ENCODE measurements at regions not wholly inside any gene's neighbourhood (a gene's known extent, or its start where the extent isn't known, plus 50 kb on each side); places are given as distances from the start of the nearest gene placed in this dataset.

DNA sequence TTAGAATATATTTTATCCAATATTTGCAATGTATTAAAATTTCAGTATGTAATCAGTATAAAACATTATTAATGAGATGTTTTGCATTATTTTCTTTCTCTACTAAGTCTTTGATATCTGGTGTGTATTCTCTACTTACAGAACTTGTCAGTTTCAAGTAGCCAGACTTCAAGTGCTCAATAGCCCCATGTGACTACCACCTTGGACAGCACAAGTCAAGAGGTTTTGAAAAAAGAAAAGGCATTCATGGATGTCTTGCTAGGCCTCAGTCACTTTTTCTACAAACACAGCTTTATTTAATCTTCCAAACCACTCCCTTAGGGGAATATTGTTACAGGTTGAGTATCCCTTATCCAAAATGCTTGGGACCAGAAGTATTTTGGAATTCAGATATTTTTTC lies 189.4 kb downstream of the QDPR start:
- TF ChIP-seq MAX (IDR thresholded peaks at IDR 0.05) (no peak), CEBPB (IDR thresholded peaks at IDR 0.05) (no peak), EP300 (IDR thresholded peaks at IDR 0.05; ENCODE audit: borderline replicate concordance) (no peak), TAF1 (IDR thresholded peaks at IDR 0.05; ENCODE audit: low read depth) (no peak), EGR1 (IDR thresholded peaks at IDR 0.05) (no peak), USF1 (IDR thresholded peaks at IDR 0.05) (no peak), TEAD4 (IDR thresholded peaks at IDR 0.05) (no peak), RAD21 (IDR thresholded peaks at IDR 0.05; ENCODE audit: low read depth) (no peak)
- TF ChIP-seq, protein P1, sequence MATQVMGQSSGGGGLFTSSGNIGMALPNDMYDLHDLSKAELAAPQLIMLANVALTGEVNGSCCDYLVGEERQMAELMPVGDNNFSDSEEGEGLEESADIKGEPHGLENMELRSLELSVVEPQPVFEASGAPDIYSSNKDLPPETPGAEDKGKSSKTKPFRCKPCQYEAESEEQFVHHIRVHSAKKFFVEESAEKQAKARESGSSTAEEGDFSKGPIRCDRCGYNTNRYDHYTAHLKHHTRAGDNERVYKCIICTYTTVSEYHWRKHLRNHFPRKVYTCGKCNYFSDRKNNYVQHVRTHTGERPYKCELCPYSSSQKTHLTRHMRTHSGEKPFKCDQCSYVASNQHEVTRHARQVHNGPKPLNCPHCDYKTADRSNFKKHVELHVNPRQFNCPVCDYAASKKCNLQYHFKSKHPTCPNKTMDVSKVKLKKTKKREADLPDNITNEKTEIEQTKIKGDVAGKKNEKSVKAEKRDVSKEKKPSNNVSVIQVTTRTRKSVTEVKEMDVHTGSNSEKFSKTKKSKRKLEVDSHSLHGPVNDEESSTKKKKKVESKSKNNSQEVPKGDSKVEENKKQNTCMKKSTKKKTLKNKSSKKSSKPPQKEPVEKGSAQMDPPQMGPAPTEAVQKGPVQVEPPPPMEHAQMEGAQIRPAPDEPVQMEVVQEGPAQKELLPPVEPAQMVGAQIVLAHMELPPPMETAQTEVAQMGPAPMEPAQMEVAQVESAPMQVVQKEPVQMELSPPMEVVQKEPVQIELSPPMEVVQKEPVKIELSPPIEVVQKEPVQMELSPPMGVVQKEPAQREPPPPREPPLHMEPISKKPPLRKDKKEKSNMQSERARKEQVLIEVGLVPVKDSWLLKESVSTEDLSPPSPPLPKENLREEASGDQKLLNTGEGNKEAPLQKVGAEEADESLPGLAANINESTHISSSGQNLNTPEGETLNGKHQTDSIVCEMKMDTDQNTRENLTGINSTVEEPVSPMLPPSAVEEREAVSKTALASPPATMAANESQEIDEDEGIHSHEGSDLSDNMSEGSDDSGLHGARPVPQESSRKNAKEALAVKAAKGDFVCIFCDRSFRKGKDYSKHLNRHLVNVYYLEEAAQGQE (IDR thresholded peaks at IDR 0.05; ENCODE audit: low read depth), result peak; percentile 49; the same call in 1 of the 2 replicates

Measured in Ishikawa (cell line).